Panc1 (cell line): ENCODE measurements at regions not wholly inside any gene's neighbourhood (a gene's known extent, or its start where the extent isn't known, plus 50 kb on each side); places are given as distances from the start of the nearest gene placed in this dataset.

Experiments
- CTCF ChIP-seq: fragments of 450-650 bp; IDR thresholded peaks from 2 replicates; pipeline ENCODE4 v1.5.1; 2017; ENCODE audit warnings: mild to moderate bottlenecking
- SIN3A ChIP-seq: IDR thresholded peaks from 2 replicates; pipeline ENCODE4 v1.6.1; 2012; ENCODE audit warnings: low read depth, mild to moderate bottlenecking, low read length, moderate library complexity, borderline replicate concordance; ENCODE audit not compliant: insufficient read depth

- TF ChIP-seq SIN3A (no peak), CTCF (no peak)
Observed at GRCh38 chr5:45098483-45098882, 289.7 kb downstream of the MRPS30 start.
